Type B pancreatic cell (in vitro differentiated cells): ENCODE measurements at regions not wholly inside any gene's neighbourhood (a gene's known extent, or its start where the extent isn't known, plus 50 kb on each side); places are given as distances from the start of the nearest gene placed in this dataset.

Source experiments
- DNase-seq: peaks from one replicate; pipeline ENCODE4 v3.0.0; 2021; ENCODE audit warnings: mixed read lengths; ENCODE audit not compliant: unreplicated experiment; ENCODE audit errors: extremely low spot score
- H3K27ac Mint-ChIP-seq: 2 replicates; pipeline ENCODE4 v1.8.0; 2021; ENCODE audit warnings: mild to moderate bottlenecking, mixed read lengths
- H3K27me3 Mint-ChIP-seq: 2 replicates; pipeline ENCODE4 v1.8.0; 2021; ENCODE audit warnings: mixed read lengths
- H3K36me3 Mint-ChIP-seq: 2 replicates; pipeline ENCODE4 v1.8.0; 2021; ENCODE audit warnings: mixed read lengths
- H3K4me1 Mint-ChIP-seq: one replicate; pipeline ENCODE4 v1.8.0; 2021; ENCODE audit warnings: mixed read lengths; ENCODE audit not compliant: unreplicated experiment
- H3K4me3 Mint-ChIP-seq: 2 replicates; pipeline ENCODE4 v1.8.0; 2021; ENCODE audit warnings: mild to moderate bottlenecking, mixed read lengths
- H3K9me3 Mint-ChIP-seq: 2 replicates; pipeline ENCODE4 v1.8.0; 2021; ENCODE audit warnings: mixed read lengths
- TF ChIP-seq, protein P1 (sequence below): fragments of 200-600 bp; sonication (generic); conservative IDR thresholded peaks from 2 replicates; pipeline ENCODE4 v1.5.0; 2021; ENCODE audit warnings: antibody characterized with exemption, mild to moderate bottlenecking

DNA sequence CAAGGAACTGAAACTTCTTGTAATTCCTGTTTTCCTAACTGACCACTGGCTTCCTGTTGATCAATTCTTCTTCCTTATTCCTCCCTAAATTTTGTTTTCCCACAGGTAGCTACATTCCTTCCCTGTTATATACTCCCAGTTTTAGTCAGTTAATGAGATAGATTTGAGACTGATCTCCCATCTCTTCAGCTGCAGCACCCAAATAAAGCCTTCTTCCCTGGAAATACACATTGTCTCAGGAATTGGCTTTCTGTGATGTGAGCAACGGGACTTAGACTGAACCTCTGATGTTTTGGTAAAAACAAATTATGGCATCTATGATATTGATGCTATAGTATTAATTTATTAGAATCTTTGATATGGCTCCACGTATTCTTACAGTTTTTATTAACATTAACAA is 617.3 kb upstream of the ST8SIA4 start:
- Mint-ChIP-seq H3K4me3 (no peak overlapping the region), H3K27ac (no peak overlapping the region), H3K4me1 (no peaks in the 10 kb centered on the region), H3K36me3 (no peaks in the 10 kb centered on the region), H3K27me3 (no peaks in the 10 kb centered on the region), H3K9me3 (peaks cover 4% of the 10 kb centered on the region)
- TF ChIP-seq, protein P1, sequence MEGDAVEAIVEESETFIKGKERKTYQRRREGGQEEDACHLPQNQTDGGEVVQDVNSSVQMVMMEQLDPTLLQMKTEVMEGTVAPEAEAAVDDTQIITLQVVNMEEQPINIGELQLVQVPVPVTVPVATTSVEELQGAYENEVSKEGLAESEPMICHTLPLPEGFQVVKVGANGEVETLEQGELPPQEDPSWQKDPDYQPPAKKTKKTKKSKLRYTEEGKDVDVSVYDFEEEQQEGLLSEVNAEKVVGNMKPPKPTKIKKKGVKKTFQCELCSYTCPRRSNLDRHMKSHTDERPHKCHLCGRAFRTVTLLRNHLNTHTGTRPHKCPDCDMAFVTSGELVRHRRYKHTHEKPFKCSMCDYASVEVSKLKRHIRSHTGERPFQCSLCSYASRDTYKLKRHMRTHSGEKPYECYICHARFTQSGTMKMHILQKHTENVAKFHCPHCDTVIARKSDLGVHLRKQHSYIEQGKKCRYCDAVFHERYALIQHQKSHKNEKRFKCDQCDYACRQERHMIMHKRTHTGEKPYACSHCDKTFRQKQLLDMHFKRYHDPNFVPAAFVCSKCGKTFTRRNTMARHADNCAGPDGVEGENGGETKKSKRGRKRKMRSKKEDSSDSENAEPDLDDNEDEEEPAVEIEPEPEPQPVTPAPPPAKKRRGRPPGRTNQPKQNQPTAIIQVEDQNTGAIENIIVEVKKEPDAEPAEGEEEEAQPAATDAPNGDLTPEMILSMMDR = no peak
- DNase-seq = no peak

DNA sequence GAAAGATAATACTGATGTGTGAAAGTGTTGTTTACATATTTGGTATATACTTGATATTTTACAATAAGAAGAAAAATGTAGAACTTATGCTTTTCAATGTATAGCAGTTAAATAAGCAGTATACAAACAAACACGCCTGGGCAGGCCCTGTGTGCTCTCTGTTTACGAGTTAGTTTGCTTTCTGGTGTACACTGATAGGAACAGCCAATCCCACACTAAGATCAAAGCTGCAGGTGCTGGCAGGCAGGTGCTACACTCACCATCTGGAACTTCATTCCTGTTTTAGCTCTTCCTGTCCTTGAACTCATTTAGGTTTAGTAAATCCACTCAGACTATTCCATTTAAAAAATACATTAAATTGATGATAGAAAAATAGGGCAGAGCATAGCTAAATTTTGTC is 614.7 kb upstream of the ST8SIA4 start:
- H3K4me1 Mint-ChIP-seq = no peaks in the 10 kb centered on the region
- H3K27me3 Mint-ChIP-seq = no peaks in the 10 kb centered on the region
- H3K36me3 Mint-ChIP-seq = no peaks in the 10 kb centered on the region
- DNase-seq = no peak
- H3K9me3 Mint-ChIP-seq = peaks cover 4% of the 10 kb centered on the region
- TF ChIP-seq, protein P1 = no peak
- no peak overlapping the region for H3K4me3 Mint-ChIP-seq
- H3K27ac Mint-ChIP-seq = no peak overlapping the region

DNA sequence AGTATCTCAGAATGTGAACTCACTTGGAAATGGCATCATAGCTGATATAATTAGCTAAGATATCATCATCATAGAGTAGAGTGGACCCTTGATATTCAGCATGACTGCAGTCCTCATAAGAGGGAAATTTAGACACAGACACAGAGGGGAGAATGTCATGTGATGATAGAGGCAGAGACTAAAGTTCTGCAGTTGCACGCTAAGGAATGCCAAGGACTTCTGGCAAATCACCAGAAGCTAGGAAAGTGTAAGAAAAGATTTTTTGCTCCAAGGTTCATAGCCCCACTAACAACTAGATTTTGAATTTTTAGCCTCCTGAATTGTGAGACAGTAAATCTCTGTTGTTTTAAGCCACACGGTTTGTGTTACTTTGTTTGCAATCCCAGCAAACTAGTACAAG is 612.6 kb upstream of the ST8SIA4 start:
- H3K9me3 Mint-ChIP-seq = peaks cover 4% of the 10 kb centered on the region
- H3K4me3 Mint-ChIP-seq = no peak overlapping the region
- TF ChIP-seq, protein P1 = no peak
- H3K27me3 Mint-ChIP-seq = no peaks in the 10 kb centered on the region
- no peaks in the 10 kb centered on the region for H3K4me1 Mint-ChIP-seq
- DNase-seq = no peak
- no peaks in the 10 kb centered on the region for H3K36me3 Mint-ChIP-seq
- H3K27ac Mint-ChIP-seq = no peak overlapping the region

DNA sequence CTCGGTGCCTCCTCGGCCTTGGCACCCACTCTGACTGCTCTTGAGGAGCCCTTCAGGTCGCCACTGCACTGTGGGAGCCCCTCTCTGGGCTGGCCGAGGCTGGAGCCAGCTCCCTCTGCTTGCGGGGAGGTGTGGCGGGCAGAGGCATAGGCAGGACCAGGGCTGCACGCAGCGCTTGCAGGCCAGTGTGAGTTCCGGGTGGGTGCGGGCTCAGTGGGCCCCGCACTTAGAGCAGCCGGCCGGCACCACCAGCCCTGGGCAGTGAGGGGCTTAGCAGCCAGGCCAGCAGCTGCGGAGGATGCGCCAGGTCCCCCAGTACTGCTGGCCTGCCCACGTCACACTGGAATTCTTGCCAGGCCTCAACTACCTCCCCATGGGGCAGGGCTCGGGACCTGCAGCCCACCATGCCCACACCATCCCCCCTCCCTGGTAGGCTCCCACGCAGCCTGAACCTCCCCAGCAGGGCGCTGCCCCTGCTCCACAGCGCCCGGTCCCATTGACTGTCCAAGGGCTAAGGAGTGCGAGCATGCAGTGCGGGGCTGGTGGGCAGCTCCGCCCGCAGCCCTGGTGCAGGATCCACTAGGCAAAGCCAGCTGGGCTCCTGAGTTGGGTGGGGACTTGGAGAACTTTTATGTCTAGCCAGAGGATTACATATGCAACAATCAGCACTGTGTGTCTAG is 602.9 kb upstream of the ST8SIA4 start:
- Mint-ChIP-seq H3K27ac (no peak overlapping the region), H3K36me3 (no peaks in the 10 kb centered on the region), H3K27me3 (no peaks in the 10 kb centered on the region), H3K9me3 (no peaks in the 10 kb centered on the region), H3K4me3 (no peak overlapping the region), H3K4me1 (no peaks in the 10 kb centered on the region)
- TF ChIP-seq, protein P1 = no peak
- DNase-seq = no peak

DNA sequence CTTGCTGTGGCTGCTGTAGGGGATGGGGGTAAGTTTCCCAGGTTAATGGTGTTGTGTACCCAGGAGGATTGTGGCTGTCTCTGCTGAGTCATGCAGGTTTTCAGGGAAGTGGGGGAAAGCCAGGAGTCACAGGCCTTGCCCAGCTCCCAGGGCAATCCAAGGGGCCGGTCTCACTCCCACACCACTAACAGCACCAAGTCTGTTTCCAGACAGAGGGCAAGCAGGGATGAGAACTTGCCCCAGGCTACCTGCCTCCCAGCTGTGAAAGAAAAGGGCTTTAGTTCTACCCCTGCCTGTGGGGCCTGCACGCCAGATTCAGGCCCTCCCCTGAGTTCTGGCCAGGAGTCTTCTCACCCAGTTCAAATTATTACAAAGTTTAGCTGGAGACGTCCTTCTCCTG is 579.8 kb upstream of the ST8SIA4 start:
- TF ChIP-seq, protein P1 = no peak
- no peaks in the 10 kb centered on the region for H3K27me3 Mint-ChIP-seq
- no peak overlapping the region for H3K4me3 Mint-ChIP-seq
- H3K9me3 Mint-ChIP-seq = peaks cover 5% of the 10 kb centered on the region
- H3K36me3 Mint-ChIP-seq = no peaks in the 10 kb centered on the region
- H3K4me1 Mint-ChIP-seq = no peaks in the 10 kb centered on the region
- H3K27ac Mint-ChIP-seq = no peak overlapping the region
- no peak for DNase-seq

DNA sequence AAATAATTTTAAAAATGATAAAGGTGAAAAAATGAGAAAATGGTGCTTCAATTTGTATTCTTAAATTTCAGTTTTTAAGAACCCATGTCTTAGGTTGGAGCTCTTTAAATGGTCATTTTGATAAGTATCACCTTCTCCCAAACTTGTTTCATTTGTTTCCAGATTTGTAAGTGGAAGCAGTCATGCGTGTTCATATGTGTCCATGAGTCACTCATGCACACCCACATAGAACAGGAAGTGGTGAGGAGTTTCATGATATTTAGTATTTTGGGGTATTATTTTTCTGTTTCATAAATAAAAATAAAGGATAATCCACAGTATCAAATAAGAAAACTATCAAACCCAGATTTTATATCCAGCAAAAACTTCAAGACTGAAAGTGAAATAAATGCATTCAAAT is 570.4 kb upstream of the ST8SIA4 start:
- no peak for DNase-seq
- Mint-ChIP-seq H3K9me3 (peaks cover 5% of the 10 kb centered on the region), H3K27ac (no peak overlapping the region), H3K36me3 (no peaks in the 10 kb centered on the region), H3K27me3 (no peaks in the 10 kb centered on the region), H3K4me3 (no peak overlapping the region), H3K4me1 (no peaks in the 10 kb centered on the region)
- TF ChIP-seq, protein P1 = no peak
